SIG-M5 (cell line): ENCODE measurements at regions not wholly inside any gene's neighbourhood (a gene's known extent, or its start where the extent isn't known, plus 50 kb on each side); places are given as distances from the start of the nearest gene placed in this dataset.

Experiments used
- DNase-seq: peaks from one replicate; lab custom pipeline; 2025; lab: John Stamatoyannopoulos, UW

- DNase-seq = no peak
Measured at GRCh38 chr3:59446775-59447465, 397.1 kb upstream of the CFAP20DC start.

- no peak for DNase-seq
Measured at GRCh38 chr3:59444676-59445075, 394.9 kb upstream of the CFAP20DC start.

DNA sequence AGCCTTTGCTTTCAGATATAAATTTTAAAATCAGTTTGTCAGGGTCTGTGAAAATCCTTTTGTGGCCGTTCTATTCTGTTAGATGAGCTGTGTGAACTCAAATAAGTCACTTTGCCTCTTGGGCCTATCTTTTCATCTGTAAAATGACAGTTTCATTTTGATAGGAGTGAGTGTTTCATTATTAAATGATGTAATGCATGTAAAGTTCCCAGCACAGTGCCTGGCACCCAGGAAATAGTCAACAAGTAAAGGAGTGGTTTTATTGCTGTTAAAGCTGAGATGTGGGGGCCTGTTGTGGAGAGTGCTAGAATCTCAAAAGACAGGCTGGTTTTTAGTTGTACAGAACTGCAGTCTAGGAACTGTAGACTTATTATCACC lies 394.5 kb upstream of the CFAP20DC start:
- DNase-seq = no peak

DNA sequence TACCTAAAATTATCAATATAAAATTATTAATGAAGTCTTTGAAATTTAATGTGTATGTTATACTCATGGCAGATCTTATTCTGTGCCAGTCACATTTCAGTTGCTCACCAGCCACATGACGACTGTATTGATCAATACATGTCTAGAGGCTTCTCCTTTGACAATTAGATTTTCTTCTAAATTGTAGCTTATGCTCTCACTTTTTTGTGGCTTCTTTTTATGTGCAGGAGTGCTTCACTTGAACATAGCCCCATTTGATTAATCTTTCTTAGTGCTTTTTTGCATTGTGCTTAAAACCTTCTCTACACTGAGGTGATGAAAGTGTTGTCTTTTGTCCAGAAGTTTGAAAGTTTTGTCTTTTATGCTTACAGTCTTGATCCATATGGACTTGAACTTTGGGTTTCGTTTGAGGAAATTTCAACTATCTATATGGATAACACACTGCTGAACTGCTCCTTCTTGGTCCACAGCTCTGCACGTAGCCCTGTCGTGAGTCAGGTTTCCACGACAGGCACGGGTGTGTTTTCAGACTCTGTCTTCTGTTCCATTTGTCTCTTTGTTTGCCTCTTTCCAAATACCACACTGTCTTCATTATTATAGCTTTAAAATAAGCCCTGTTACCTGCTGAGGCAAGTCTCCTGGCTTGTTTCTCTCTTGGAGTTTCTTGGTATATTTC lies 393.9 kb upstream of the CFAP20DC start:
- no peak for DNase-seq

- no peak for DNase-seq
Measured at GRCh38 chr3:59442046-59442445, 392.2 kb upstream of the CFAP20DC start.

GRCh38 chr3:59440285-59441028 lies 390.6 kb upstream of the CFAP20DC start:
- DNase-seq = no peak

DNA sequence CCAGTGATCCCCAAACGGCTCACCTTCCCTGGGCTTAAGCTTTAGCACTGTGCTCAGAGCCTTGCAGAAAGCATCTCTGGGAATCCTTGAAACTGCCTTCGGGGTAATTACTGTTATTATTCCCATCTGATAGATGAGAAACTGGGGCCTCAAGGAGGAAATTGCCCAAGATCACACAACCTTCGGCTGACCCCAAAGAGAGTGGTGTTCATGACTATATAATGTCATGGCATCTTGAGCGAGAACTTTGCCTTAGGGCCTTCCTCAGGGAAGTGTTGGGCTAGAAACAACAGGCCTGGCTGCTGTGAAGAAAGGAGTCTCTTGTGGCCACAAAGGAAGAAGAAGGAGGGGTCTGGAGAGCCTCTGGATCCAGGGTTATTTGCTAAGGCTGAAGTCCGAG lies 388.7 kb upstream of the CFAP20DC start:
- DNase-seq = no peak

- DNase-seq = no peak
Measured at GRCh38 chr3:59436164-59436958, 386.5 kb upstream of the CFAP20DC start.

DNA sequence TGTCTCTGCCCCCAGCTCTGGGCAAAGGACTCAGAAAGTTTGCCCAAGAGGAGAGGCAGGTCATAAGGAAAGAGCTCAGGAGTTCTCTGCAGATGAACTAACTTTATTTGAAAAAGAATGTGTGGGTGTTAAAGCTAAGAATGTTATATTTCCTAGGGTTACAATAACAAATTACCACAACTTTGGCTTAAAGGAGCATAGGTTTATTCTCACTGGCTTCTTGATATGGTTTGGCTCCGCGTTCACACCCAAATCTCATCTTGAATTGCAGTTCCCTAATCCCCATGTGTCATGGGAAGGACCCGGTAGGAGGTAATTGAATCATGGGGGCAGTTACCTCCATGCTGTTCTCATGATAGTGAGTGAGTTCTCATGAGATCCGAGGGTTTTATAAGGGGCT lies 383.7 kb upstream of the CFAP20DC start:
- no peak for DNase-seq

- DNase-seq = no peak
Measured at GRCh38 chr3:59432665-59433064, 382.8 kb upstream of the CFAP20DC start.

- no peak for DNase-seq
Measured at GRCh38 chr3:59430341-59430740, 380.5 kb upstream of the CFAP20DC start.

GRCh38 chr3:59429198-59429597 lies 379.4 kb upstream of the CFAP20DC start:
- DNase-seq = no peak

- no peak for DNase-seq
Measured at GRCh38 chr3:59426821-59427565, 377.2 kb upstream of the CFAP20DC start.

DNA sequence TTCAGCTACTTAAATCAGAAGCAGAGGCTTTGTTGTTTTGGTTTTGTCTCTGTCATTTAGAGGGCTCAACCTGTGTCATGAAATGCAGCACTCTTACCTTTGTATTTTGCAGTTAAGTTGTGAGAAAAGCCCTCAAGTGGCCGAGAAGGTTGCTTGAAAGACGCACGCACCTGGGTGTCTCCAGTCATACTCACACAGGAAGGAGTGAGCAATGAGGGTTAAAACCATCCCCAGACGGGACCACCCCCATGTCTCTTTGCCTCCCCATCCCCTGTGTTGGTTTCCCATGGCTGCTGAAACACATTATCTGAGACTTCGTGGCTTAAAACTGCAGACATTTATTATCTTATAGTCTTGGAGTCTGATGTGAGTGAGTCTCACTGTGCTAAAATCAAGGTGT lies 376.1 kb upstream of the CFAP20DC start:
- no peak for DNase-seq

GRCh38 chr3:59425371-59425770 lies 375.5 kb upstream of the CFAP20DC start:
- no peak for DNase-seq

DNA sequence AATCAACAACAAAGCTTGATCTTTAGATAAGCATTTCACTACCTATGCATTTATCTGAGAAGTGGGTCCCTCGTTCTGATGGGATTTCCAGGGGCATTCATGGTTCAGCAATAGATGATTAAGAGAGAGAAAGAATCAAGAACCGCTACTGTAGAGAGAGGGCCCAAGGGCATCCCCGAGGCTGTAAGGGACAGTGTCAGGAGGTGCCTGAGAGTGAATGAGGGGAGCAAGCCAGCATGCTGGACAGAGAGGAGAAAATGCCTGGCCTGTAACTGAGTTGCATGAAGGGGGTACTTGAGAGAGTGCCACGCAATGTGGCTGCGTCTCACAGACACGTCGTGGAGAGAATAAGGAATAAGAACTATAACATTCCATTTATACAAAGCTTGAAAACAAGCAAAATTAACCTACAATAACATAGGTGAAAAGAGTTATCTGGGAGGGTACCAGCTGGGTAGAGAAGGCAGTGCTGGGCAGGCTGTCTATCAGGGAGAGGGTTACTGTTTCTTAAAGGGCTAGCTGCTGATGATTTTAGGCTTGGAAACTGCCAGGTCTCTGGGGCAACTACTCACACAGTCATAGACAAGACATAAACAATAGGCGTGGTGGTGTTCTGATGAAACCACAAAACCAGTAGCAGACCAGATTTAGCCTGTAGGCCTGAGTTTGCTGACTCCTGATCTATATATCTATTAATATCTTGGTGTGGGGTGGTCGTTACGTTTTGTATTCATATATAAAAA lies 374.6 kb upstream of the CFAP20DC start:
- no peak for DNase-seq

GRCh38 chr3:59423707-59424106 lies 373.9 kb upstream of the CFAP20DC start:
- no peak for DNase-seq

GRCh38 chr3:59422312-59422711 lies 372.5 kb upstream of the CFAP20DC start:
- DNase-seq = no peak

DNA sequence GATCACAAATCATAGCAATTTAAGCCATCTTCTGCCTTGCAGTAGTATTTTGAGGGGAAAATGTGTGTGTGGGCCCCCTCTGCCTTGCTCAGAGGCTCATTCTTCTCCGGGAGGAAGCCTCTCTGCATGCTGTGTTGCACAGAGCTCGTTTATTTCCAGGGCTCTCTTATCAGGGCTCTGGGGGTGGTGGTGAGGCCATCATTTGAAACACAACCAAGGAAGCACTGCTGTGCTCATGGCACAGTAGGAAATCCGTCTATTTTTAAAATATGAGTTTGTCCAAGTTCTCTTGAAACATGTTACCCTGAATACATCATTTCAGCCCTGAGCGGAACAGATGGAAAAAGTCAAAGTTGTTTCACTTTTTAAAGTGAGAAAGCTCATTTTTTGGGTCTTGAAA lies 369.0 kb upstream of the CFAP20DC start:
- DNase-seq = no peak

- DNase-seq = no peak
Measured at GRCh38 chr3:59412516-59412915, 362.7 kb upstream of the CFAP20DC start.

GRCh38 chr3:59411694-59412093 lies 361.9 kb upstream of the CFAP20DC start:
- DNase-seq = no peak
